ENCODE measurements at regions not wholly inside any gene's neighbourhood (a gene's known extent, or its start where the extent isn't known, plus 50 kb on each side); places are given as distances from the start of the nearest gene placed in this dataset.
"Not testable (repeated sequence)": the region's sequence is repeated elsewhere in the genome, so short reads cannot be mapped to it uniquely, and the experiment has no call there.

- no peak for DNase-seq (ENCODE audit: low read depth in 4 of 4, low spot score in 1 of 4)
These were observed 127.0 kb upstream of the VLDLR start for GRCh38 chr9:2494562-2494961.

GRCh38 chr9:2495221-2496005 lies 126.2 kb upstream of the VLDLR start:
- DNase-seq (ENCODE audit: low read depth in 4 of 4, low spot score in 1 of 4): no peak

GRCh38 chr9:2496169-2496568 lies 125.4 kb upstream of the VLDLR start:
- no peak for DNase-seq (ENCODE audit: low read depth in 4 of 4, low spot score in 1 of 4)

GRCh38 chr9:2496934-2497333 lies 124.7 kb upstream of the VLDLR start:
- no peak for DNase-seq (ENCODE audit: low read depth in 4 of 4, low spot score in 1 of 4)

- DNase-seq (ENCODE audit: low read depth in 4 of 4, low spot score in 1 of 4): no peak
These were observed 123.8 kb upstream of the VLDLR start for GRCh38 chr9:2497666-2498400.

- no peak for DNase-seq (ENCODE audit: low read depth in 4 of 4, low spot score in 1 of 4)
These were observed 119.4 kb upstream of the VLDLR start for GRCh38 chr9:2502210-2502609.

- DNase-seq (ENCODE audit: low read depth in 4 of 4, low spot score in 1 of 4): no peak
These were observed 118.8 kb upstream of the VLDLR start for GRCh38 chr9:2502760-2503159.

- no peak for DNase-seq (ENCODE audit: low read depth in 4 of 4, low spot score in 1 of 4)
These were observed 115.3 kb upstream of the VLDLR start for GRCh38 chr9:2506321-2506720.

- no peak for DNase-seq (ENCODE audit: low read depth in 4 of 4, low spot score in 1 of 4)
These were observed 98.0 kb upstream of the VLDLR start for GRCh38 chr9:2523591-2523990.

- DNase-seq (ENCODE audit: low read depth in 4 of 4, low spot score in 1 of 4): no peak
These were observed 97.0 kb upstream of the VLDLR start for GRCh38 chr9:2524601-2525000.

GRCh38 chr9:2525147-2525546 lies 96.4 kb upstream of the VLDLR start:
- no peak for DNase-seq (ENCODE audit: low read depth in 4 of 4, low spot score in 1 of 4)

- no peak for DNase-seq (ENCODE audit: low read depth in 4 of 4, low spot score in 1 of 4)
These were observed 95.3 kb upstream of the VLDLR start for GRCh38 chr9:2526071-2526828.

- DNase-seq (ENCODE audit: low read depth in 4 of 4, low spot score in 1 of 4): no peak
These were observed 90.1 kb upstream of the VLDLR start for GRCh38 chr9:2531481-2531880.

GRCh38 chr9:2536511-2536910 lies 85.1 kb upstream of the VLDLR start:
- no peak for DNase-seq (ENCODE audit: low read depth in 4 of 4, low spot score in 1 of 4)

- no peak for DNase-seq (ENCODE audit: low read depth in 4 of 4, low spot score in 1 of 4)
These were observed 75.6 kb upstream of the VLDLR start for GRCh38 chr9:2545881-2546490.

- not testable (repeated sequence) for DNase-seq (ENCODE audit: low read depth in 4 of 4, low spot score in 1 of 4)
These were observed 65.5 kb upstream of the VLDLR start for GRCh38 chr9:2555899-2556600.

- no peak for DNase-seq (ENCODE audit: low read depth in 4 of 4, low spot score in 1 of 4)
These were observed 63.9 kb upstream of the VLDLR start for GRCh38 chr9:2557693-2558092.

- no peak for DNase-seq (ENCODE audit: low read depth in 4 of 4, low spot score in 1 of 4)
These were observed 62.1 kb upstream of the VLDLR start for GRCh38 chr9:2559192-2560152.

- DNase-seq (ENCODE audit: low read depth in 4 of 4, low spot score in 1 of 4): no peak
These were observed 61.4 kb upstream of the VLDLR start for GRCh38 chr9:2560180-2560579.
